ENCODE measurements at regions not wholly inside any gene's neighbourhood (a gene's known extent, or its start where the extent isn't known, plus 50 kb on each side); places are given as distances from the start of the nearest gene placed in this dataset.

DNA sequence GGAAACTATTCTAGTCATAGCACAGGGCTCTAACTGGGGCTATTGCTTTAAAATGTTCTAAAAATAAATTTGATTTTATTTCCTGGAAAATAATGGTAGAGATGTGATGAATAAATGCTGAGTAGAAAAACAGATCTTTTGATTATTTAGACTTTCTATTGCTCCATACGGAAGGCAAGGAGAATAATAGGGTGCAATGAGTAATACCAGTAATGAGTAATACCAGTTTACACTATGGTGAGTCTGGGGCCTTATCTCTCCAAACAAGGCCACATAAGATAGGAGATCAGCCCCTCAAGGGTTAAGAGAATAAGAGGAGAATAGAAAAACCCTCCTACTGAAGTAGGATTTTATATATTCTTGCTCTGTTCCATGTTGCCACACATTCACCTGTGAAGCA, 390.4 kb downstream of the KLF5 start:
- 55% methylated on average over 1 of the region's 1 CpG for WGBS (ENCODE audit: low lambda C conversion rate, missing lambda C conversion rate)

GRCh38 chr13:73440296-73440895, 381.6 kb downstream of the KLF5 start:
- Histone ChIP-seq H3K9me3 (ENCODE audit: low read depth) (peaks cover 16% of the 10 kb centered on the region), H3K9me2 (replicated peaks; ENCODE audit: insufficient read depth) (no peaks in the 10 kb centered on the region), H3K36me3 (replicated peaks; ENCODE audit: insufficient read depth, low read depth) (peaks cover 5% of the 10 kb centered on the region), H3K4me3 (no peak overlapping the region), H3K79me2 (no peaks in the 10 kb centered on the region), H2AFZ (no peak overlapping the region), H4K20me1 (ENCODE audit: insufficient read depth, poor library complexity, severe bottlenecking) (no peaks in the 10 kb centered on the region), H3K4me2 (no peak overlapping the region), H3K27ac (no peak overlapping the region), H3K27me3 (no peaks in the 10 kb centered on the region), H3K4me1 (ENCODE audit: insufficient read depth) (no peaks in the 10 kb centered on the region)
- TF ChIP-seq EZH2phosphoT487 (IDR thresholded peaks at IDR 0.05; ENCODE audit: low read depth, severe bottlenecking, unreplicated experiment): no peak
- TF ChIP-seq, protein P1, sequence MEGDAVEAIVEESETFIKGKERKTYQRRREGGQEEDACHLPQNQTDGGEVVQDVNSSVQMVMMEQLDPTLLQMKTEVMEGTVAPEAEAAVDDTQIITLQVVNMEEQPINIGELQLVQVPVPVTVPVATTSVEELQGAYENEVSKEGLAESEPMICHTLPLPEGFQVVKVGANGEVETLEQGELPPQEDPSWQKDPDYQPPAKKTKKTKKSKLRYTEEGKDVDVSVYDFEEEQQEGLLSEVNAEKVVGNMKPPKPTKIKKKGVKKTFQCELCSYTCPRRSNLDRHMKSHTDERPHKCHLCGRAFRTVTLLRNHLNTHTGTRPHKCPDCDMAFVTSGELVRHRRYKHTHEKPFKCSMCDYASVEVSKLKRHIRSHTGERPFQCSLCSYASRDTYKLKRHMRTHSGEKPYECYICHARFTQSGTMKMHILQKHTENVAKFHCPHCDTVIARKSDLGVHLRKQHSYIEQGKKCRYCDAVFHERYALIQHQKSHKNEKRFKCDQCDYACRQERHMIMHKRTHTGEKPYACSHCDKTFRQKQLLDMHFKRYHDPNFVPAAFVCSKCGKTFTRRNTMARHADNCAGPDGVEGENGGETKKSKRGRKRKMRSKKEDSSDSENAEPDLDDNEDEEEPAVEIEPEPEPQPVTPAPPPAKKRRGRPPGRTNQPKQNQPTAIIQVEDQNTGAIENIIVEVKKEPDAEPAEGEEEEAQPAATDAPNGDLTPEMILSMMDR (IDR thresholded peaks at IDR 0.05; ENCODE audit: poor library complexity): no peak
- TF ChIP-seq EZH2 (IDR thresholded peaks at IDR 0.05; ENCODE audit: borderline replicate concordance): no peak
- 87% methylated on average over 3 of the region's 3 CpGs for WGBS (ENCODE audit: low lambda C conversion rate, missing lambda C conversion rate)
- no peak for DNase-seq (ENCODE audit: low spot score)

More for the DNA sequence above, 390.4 kb downstream of the KLF5 start:
- Histone ChIP-seq H2AFZ (no peak overlapping the region), H3K4me2 (no peak overlapping the region), H4K20me1 (ENCODE audit: insufficient read depth, poor library complexity, severe bottlenecking) (no peaks in the 10 kb centered on the region), H3K9me2 (replicated peaks; ENCODE audit: insufficient read depth) (no peaks in the 10 kb centered on the region), H3K27ac (no peak overlapping the region), H3K36me3 (replicated peaks; ENCODE audit: insufficient read depth, low read depth) (no peaks in the 10 kb centered on the region), H3K4me3 (no peak overlapping the region), H3K27me3 (no peaks in the 10 kb centered on the region), H3K4me1 (ENCODE audit: insufficient read depth) (no peaks in the 10 kb centered on the region), H3K79me2 (no peaks in the 10 kb centered on the region), H3K9me3 (ENCODE audit: low read depth) (peaks cover 4% of the 10 kb centered on the region)
- TF ChIP-seq EZH2phosphoT487 (IDR thresholded peaks at IDR 0.05; ENCODE audit: low read depth, severe bottlenecking, unreplicated experiment) (no peak), EZH2 (IDR thresholded peaks at IDR 0.05; ENCODE audit: borderline replicate concordance) (no peak)
- TF ChIP-seq, protein P1 (IDR thresholded peaks at IDR 0.05; ENCODE audit: poor library complexity): no peak
- DNase-seq (ENCODE audit: low spot score): no peak

DNA sequence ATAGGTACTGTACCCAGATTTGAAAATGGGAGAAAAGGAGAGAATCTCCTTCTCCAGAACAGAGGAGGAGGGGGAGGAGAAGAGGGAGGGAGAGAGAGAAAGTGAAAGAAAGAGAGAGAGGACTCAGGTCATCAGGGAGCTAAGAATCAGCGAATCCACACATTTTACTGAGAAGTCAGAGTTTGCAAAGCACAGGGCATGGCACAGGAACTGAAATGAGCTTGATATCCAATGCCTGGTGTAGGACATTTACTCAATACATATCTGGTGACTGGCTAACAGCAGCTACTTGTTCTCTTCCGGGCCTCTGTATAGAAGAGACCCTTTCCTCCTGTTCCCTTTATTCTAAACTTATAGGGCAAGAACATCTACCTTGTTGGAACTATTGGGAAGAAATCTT, 375.1 kb downstream of the KLF5 start:
- TF ChIP-seq EZH2phosphoT487 (IDR thresholded peaks at IDR 0.05; ENCODE audit: low read depth, severe bottlenecking, unreplicated experiment): no peak
- TF ChIP-seq, protein P1 (IDR thresholded peaks at IDR 0.05; ENCODE audit: poor library complexity): no peak
- TF ChIP-seq EZH2 (IDR thresholded peaks at IDR 0.05; ENCODE audit: borderline replicate concordance): no peak
- Histone ChIP-seq H3K27me3 (no peaks in the 10 kb centered on the region), H3K4me3 (no peak overlapping the region), H3K27ac (no peak overlapping the region), H2AFZ (no peak overlapping the region), H3K4me1 (ENCODE audit: insufficient read depth) (peaks cover 7% of the 10 kb centered on the region), H3K79me2 (no peaks in the 10 kb centered on the region), H3K9me3 (ENCODE audit: low read depth) (no peaks in the 10 kb centered on the region), H3K4me2 (no peak overlapping the region), H3K9me2 (replicated peaks; ENCODE audit: insufficient read depth) (no peaks in the 10 kb centered on the region), H4K20me1 (ENCODE audit: insufficient read depth, poor library complexity, severe bottlenecking) (no peaks in the 10 kb centered on the region), H3K36me3 (replicated peaks; ENCODE audit: insufficient read depth, low read depth) (peaks cover 5% of the 10 kb centered on the region)
- no peak for DNase-seq (ENCODE audit: low spot score)
- 91% methylated on average over 2 of the region's 2 CpGs for WGBS (ENCODE audit: low lambda C conversion rate, missing lambda C conversion rate)

All from hepatocyte (in vitro differentiated cells).